ENCODE measurements at regions not wholly inside any gene's neighbourhood (a gene's known extent, or its start where the extent isn't known, plus 50 kb on each side); places are given as distances from the start of the nearest gene placed in this dataset.
"Not testable (repeated sequence)": the region's sequence is repeated elsewhere in the genome, so short reads cannot be mapped to it uniquely, and the experiment has no call there.

DNA sequence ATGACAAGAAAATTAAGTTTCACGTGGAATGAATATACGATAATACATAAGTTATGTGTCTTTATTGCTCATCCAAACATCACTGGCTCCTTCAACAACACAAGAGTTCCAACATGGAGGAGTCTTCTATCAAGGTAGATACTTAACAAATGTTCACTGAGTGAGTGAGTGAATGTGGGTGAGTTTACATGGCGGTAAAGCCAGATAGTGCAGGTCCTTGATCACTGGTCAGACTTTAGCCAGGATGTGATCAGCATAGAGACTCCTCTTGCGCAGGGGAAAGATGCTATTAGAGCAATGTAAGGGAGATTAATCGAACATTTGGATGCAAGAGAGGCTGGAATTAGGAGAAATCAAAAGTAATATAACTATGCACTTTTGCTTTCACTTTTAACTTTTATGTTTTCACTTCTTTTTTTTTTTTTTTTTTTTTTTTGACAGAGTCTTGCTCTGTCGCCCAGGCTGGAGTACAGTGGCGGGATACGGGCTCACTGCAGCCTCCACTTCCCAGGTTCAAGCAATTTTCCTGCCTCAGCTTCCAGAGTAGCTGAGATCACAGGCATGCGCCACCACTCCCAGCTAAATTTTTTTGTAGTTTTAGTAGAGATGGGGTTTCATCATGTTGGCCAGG is 249.0 kb upstream of the ID2 start:
- no peak for DNase-seq (ENCODE audit: low read depth)

DNA sequence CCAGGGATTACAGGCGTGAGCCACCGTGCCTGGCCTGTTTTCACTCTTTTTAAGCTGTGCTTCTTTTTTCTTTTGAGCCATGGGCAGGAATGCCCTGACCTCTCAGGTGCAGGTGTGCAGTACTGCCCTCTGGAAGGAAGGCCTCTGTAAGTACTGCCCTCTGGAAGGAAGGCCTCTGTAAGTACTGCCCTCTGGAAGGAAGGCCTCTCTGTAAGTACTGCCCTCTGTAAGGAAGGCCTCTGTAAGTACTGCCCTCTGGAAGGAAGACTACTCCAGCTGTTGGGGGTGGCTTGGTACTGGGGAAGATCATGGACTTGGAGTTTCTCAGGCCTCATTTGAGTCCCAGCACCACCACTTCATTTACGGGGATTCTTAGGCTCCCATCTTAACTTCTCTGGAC is 248.5 kb upstream of the ID2 start:
- DNase-seq (ENCODE audit: low read depth): no peak

DNA sequence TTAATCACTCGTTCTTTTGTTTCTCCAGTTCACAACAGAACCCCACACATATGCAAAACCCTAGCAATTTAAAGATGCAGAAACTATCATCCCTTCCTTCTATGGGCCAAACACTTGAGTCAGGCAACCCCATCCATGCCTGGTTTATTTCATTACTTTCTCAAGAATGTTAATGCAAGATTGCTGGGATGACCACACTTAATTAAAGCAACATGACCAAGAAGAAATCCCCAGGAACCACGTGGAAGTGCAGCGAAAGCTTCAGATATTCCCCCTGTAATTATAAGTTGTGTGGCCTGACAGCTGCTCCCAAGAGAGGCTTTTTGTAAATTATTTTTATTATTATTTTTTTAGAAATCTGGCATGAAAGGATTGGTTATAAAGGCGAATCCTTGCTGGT is 246.2 kb upstream of the ID2 start:
- no peak for DNase-seq (ENCODE audit: low read depth)

DNA sequence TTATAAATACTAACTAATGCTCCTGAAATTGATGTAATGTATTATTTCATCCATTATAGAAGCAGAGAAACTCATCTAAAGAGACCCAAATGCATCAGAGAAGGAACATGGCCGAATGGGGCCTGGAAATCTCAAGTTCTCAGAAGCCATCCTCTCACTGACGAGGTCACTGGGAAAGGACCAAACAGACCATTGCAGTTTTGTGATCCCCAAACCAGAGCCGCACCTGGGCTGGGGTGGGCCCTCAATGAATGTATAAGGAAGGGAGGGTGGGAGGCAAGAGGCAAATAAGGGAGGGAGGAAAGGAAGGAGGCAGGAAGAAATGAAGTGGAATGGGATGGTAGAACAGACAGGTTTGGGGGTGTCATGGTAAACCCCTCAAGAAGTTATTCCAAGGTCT is 245.3 kb upstream of the ID2 start:
- no peak for DNase-seq (ENCODE audit: low read depth)

DNA sequence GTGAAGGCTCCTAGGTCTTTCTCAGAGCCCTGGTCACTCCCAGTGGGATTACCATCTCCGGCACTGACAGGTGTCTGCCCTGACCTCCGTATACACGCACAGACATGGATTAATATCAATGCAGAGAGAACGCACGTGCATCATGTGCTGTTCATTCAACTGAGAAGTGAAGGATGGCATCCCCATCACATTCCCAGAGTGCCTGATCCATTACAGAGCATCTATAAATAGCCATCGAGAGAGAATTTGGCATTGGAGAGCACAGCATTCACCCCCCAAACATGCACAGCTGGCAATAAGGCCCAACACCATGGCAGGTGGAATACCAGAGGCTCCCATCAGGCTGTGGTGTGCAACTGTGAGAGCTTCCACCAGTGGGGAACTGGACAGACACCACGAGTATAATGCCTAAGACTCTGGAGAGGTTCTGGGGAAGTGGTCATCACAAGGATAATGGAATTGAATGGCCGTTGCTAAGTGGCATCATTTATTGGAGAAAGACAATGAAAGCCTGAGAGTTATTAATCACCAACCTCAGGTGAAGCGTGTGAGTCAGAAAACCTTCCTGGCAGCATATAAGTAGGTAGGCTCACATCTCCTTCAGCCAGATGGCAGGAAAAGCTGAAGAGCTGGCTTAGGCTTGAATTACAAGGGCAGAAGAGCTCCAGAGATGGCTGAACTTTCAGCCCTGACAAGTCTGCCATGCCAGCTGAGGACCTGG is 244.5 kb upstream of the ID2 start:
- DNase-seq (ENCODE audit: low read depth): no peak

DNA sequence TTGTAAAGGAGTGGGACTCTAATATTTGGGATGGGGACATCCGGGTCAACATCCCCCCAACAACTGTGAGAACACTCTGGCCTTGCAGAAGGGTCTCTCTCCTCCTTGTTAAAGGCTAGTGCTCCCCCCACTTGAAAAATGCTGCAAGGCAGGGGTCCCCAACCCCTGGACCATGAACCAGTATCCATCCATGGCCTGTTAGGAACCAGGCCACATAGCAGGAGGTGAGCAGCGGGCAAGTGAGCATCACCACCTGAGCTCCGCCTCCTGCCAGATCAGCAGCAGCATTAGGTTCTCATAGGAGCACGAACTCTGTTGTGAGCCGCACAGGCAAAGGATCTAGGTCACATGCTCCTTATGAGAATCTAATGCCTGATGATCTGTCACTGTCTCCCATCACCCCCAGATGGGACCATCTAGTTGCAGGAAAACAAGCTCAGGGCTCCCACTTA is 243.9 kb upstream of the ID2 start:
- no peak for DNase-seq (ENCODE audit: low read depth)

DNA sequence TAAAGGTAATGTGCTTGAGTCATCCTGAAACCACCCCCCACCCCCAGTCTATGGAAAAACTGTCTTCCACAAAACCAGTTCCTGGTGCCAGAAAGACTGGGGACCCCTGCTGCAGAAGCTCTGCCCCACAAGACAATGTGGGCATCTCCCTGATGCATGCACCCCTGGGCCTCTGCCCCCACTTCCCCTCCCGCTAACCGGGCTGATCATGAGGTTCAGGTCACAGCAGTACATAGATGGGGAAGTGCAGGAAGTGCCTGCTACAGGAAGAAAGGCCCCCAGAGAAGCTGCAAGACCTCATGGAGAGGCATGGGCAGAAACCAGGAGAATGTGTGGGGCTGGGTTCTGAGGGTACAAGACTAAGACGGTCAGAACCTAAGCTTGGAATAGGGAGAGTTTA is 243.4 kb upstream of the ID2 start:
- no peak for DNase-seq (ENCODE audit: low read depth)

DNA sequence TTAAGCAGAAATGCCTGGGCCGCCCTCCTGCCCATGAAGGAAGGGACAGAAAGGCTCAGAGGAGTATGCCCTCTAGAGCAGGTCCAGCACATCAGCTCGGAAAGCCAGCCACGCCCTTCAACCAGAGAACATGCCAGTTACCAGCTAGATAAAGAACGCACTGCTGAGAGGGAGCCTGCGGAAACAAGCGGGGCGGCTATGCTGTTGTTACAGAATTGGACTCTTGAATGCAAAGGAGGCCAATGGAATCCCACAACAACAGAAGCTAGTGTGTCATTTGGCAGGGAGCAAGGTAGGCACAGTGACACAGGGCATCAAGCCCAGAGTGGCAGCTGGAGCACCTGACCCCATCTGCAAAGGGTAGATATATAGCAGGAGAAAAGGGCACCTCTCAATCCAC is 242.9 kb upstream of the ID2 start:
- DNase-seq (ENCODE audit: low read depth): no peak

DNA sequence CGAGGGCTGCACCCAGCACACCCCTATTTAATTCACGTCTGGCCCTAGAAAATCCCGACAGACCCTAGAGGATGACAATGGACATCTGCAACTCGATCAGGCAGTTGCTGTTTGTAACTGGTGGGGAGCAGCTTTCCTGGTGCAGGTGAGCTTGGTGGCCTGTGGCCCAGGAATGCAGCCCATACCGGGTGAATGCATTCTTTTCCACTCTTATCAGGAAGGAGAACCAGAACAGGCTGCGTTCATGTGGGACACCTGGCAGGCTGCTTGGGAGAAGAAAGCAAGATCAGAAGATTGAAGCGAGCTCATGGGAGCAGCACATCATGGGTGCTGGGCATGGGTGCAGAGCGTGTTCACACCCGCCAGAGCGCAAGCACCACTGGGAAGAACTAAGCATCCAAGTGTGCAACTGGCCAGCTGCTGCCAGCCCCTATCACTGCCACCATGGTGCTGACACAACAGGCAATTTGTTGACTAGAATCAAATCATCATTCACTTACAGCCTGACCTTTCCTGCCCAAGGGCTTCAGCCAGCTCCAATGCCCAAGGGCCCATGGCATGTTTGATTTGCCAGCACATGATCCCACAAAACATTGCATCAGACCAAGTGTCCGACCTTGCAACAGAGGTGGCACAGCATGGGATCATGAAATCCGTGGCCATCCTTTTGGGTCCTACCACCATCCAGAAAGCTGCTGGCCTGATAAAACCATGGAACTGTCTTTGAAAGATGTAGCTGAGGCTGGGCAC is 241.7 kb upstream of the ID2 start:
- no peak for DNase-seq (ENCODE audit: low read depth)

DNA sequence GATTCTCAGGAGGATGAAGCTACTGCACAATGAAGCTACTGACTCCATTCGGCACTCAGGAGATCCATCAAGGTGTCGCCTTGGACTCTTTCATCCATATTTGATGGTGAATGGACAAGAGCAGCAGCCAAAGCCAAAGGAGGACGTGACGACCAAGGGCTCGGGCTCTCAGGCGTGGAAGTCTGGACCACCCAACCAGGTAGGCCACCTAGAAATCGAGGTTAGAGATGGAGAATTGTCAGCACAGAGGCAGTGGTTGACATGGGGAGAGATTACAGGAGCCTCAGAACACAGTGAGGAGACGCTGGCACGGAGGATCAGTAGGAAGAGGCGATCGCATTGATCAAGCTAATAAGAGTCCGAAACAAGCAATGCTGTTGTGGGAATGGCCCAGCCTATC is 240.5 kb upstream of the ID2 start:
- DNase-seq (ENCODE audit: low read depth): no peak

DNA sequence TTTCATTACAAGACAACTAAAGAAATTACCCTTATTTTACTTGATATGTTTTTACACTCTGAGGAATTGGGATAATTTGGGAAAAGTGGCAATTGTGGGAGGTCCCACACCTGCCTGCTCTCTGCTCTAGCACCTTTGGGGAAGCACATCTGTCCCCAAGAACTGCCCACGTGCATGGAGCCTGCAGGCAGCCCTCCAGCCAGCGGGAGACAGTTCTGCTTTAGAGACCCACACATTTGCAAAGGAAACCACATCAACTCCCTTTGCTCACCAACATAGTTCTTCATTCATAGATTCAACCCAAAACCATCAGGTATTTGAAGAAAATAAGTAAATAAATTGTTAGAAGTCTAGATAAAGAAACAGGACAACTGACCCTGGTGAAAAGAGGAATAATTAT is 239.9 kb upstream of the ID2 start:
- no peak for DNase-seq (ENCODE audit: low read depth)

DNA sequence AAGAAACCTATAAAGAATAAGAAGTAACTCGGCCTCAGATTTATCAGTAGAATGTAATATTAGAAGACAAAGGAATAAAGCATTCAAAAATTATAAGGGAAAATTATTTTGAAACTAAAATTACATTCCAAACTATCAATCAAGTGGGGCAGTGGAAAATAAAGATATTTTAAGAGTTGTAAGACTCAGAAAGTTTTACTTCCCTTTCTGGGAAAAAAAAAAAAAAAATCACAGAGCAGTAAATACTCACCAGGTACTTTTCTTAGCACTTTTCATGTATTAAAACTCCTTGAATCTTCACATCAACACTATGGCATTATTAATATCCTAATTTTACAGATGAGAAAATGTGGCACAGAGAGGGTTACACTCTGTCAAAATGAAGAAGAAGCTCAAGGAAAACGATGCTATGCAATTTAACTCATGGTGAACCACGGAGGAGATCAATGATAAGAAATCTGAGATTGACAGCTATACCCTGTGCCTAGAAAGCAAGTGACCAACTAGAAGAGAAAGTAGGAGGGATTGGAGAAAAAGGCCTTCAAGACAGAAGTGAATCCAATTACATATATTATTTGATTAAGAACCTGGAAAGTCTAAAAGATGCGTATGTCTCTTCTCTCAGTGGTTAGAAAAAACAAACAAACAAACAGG is 238.9 kb upstream of the ID2 start:
- DNase-seq (ENCODE audit: low read depth): no peak

DNA sequence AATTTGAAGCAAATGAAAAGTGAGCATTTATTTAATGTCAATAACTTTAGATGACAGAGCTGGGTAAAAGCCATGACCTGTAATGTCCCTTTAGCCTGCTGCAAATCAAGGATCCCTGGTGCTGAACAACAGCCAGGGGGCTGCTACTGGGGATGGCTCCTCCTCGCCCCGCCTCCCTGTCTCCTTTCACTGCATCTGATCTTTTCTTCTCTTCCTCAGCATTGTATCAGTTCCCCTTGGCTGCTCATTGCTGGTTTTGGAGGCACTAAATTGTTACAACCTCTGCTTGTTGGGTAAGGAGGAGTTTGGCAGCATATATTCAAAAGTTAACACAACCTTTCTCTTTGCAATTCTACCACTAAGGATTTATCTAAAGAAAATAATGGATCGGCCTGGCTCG is 236.3 kb upstream of the ID2 start:
- no peak for DNase-seq (ENCODE audit: low read depth)

DNA sequence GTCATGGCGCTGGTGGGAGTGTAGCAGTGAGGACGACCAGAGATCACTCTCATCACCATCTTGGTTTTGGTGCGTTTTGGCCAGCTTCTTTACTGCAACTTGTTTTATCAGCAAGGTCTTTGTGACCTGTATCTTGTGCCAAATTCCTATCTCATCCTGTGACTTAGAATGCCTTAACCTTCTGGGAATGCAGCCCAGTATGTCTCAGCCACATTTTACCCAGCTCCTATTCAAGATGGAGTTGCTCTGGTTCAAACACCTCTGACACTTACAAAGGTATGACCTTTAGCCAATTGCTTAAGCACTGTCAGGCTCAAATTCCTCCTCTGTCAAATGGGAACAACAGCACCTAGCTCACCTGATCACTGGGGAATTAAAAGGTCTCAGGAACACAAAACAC is 235.1 kb upstream of the ID2 start:
- not testable (repeated sequence) for DNase-seq (ENCODE audit: low read depth)

DNA sequence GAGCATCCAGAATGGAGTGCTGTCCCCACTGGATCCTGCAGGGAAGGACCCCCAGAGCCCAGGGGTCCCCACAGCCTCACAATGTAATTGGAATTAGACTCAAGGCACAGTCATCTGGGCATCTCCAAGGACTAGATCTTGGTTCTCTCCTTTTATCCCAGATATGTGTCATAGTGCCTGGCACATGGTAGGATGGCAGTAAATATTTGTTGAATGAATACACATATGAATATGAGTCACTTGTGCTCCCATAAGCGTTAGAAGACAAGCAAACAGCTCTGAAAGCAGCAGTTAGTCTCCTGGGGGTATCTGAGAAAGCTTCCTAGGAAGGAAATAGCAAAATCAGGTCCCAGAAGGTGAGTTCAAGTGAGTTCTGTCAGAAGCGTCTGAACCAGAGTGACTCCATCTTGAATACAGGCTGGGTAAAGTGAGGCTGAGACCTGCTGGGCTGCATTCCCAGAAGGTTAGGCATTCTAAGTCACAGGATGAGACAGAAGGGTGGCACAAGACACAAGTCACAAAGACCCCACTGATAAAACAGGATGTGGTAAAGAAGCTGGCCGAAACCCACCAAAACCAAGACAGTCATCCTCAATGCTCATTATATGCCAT is 234.1 kb upstream of the ID2 start:
- no peak for DNase-seq (ENCODE audit: low read depth)

DNA sequence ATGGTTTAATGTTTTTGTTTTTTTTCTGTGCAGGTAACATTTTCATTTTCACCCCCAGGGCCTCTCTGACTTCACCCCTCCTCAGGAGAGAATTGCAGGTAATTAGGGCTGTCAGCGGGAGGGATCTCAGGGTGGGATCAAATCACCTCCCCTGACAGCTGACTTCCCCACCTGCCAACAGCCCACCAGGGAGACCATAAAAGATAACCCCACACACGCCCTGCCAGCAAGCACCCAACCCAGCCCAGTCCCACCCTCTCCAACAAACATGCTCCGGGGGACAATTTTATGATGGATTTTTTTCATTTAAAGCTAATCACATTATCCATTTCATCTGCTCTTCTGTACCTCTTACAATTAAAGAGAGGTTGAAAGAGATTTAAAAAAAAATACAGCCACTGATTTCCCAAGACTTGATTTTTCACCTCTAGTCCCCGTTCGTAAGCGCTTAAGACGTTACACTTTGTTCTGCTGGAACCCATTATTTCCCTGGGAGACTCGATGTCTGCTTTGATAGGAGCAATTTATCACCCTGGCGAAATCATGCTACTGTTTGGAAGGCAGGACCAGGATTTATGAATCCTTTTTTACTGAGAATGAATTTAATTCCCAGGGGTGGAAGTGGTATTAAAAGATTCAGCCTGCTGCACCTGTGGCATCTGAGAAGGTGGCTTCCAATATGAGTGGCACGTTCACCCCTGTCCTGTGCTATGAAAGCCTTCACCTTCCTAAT is 232.9 kb upstream of the ID2 start:
- DNase-seq (ENCODE audit: low read depth): no peak

DNA sequence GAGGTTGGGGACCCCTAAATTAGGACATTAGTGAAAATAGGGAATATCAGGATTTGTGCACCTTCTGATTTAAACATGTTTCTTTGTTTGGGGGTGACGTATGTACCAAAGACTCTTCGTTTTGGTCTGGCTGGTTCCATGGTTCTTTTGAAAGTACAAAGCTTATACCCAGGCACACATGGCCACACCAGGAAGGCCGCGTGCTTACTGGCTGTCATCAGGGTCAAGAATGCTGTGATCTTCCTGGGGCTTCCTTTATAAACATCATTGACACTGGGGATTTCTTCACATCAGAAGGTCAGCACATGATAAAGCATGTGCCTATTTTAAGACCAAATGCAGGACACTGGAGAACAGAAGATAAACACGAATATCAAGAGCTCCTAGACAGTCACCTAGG is 230.6 kb upstream of the ID2 start:
- no peak for DNase-seq (ENCODE audit: low read depth)

DNA sequence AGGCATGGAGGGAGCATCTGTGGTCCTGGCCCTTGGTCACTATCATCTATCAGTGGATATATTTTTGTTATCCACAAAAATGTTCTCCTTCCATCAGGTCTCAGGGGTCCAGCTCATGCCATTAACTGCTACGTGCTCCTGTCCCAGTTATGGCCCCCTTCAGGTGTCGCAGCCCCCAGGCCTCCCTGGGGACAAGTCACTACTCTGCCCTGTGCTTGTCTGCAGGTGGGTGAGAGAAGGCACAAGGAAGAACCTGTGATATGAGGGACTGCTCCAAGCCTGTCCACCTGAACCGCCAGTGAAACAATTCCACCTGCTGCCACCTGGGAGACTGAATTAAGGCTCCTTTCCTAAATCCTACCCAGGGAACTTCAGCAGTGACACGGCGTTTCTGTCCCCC is 229.6 kb upstream of the ID2 start:
- no peak for DNase-seq (ENCODE audit: low read depth)

DNA sequence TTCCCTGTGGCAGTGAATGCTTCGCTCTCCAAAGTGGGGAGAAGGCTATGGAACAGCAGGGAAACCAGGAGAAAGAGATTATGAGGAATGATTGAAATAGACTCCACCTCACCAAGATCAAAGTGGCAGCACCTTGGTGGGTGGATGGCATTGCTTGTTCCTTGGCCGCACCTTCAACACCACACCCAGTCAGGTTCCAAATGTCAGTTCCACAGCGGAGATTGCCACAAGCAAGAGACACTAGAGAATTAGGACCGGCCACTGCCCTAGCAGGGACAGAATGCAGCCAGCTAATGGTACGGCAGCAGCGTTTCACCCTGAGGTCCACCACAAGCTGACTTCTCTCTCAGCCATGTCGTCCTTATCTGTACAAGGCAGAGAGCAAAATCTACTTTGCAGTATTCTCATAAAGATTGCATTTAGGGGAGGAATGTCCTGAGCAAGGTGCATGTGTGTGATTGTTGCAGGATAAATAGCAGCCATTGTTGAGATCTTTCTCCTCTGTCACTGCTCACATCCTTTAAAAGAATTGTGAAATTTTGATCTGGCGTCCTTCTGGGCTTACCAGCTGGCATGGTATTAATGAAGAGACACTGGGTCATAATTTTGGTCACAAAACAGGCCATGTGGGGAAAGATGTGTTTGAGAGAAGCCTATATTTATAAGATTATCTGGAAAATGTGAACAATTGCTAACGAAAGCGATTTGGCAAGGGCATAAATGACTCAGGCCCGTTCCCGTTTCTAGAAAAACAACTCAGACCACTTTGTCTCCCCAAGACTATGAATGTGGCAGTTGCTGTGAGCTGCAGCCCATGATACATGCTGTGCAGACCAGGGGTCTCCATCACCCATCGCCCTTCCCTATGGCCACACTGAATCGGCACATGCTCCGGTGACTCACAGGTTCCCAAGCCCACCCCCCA is 228.6 kb upstream of the ID2 start:
- no peak for DNase-seq (ENCODE audit: low read depth)

DNA sequence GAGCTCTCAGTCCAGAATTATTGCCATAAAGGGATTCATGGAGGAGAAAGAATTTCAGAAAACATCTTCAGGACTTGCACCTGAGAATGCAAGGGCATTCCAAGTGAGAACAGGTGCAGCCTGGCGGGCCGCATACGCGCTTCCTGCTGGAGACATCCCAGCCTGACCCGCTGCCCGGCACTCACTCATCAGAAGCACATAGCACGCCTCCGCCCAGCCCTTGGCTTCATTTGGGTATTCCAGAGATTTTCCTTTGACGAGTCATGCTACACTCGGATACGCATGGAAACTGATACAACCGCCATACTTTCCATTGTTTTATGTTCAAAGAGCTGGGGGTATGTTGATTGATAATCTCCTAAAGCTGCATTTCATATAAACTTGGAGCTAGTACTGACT is 228.0 kb upstream of the ID2 start:
- DNase-seq (ENCODE audit: low read depth): no peak

DNA sequence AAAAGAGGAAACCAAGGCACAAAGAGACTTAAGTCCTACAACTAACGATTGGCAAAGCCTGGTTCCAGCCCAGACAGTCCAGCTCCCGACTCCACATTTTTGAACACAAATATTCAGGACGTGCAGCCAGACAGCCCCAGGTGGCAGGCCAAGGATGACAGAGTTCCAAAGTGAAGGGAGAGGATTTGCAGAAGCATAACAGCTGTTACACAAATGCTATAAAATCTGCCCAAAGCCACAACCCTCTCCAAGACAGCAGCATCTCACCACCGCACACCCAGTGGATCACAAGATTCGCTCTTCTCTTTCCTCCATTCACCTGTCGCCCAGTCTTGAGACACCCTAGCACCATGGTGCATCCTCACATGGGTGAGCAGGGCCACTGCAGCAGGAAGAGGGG is 227.1 kb upstream of the ID2 start:
- DNase-seq (ENCODE audit: low read depth): no peak

All from CMK (cell line).